Activated naive CD4-positive, alpha-beta T cell treated with Interleukin-2 at 50 U/mL for 16 hours (primary cell): ENCODE measurements at regions not wholly inside any gene's neighbourhood (a gene's known extent, or its start where the extent isn't known, plus 50 kb on each side); places are given as distances from the start of the nearest gene placed in this dataset.
"Not testable (repeated sequence)": the region's sequence is repeated elsewhere in the genome, so short reads cannot be mapped to it uniquely, and the experiment has no call there.

ENCODE experiments used
- DNase-seq: peaks from one replicate; pipeline ENCODE4 v3.0.0-alpha.2; 2020

- not testable (repeated sequence) for DNase-seq
Observed at GRCh38 chr4:160365383-160365782, 1262.5 kb downstream of the RAPGEF2 start.

- no peak for DNase-seq
Observed at GRCh38 chr4:160370046-160370445, 1267.2 kb downstream of the RAPGEF2 start.

GRCh38 chr4:160371446-160371845 lies 1268.6 kb downstream of the RAPGEF2 start:
- no peak for DNase-seq

GRCh38 chr4:160372390-160372789 lies 1269.5 kb downstream of the RAPGEF2 start:
- DNase-seq = no peak

GRCh38 chr4:160373911-160374310 lies 1271.0 kb downstream of the RAPGEF2 start:
- no peak for DNase-seq

GRCh38 chr4:160375772-160376452 lies 1273.0 kb downstream of the RAPGEF2 start:
- no peak for DNase-seq

GRCh38 chr4:160386846-160387245 lies 1284.0 kb downstream of the RAPGEF2 start:
- no peak for DNase-seq

- no peak for DNase-seq
Observed at GRCh38 chr4:160399826-160400225, 1296.9 kb downstream of the RAPGEF2 start.

- no peak for DNase-seq
Observed at GRCh38 chr4:160403081-160403480, 1300.2 kb downstream of the RAPGEF2 start.

- no peak for DNase-seq
Observed at GRCh38 chr4:160406263-160406825, 1303.5 kb downstream of the RAPGEF2 start.

- no peak for DNase-seq
Observed at GRCh38 chr4:160414496-160414895, 1311.6 kb downstream of the RAPGEF2 start.

- no peak for DNase-seq
Observed at GRCh38 chr4:160423879-160424451, 1321.1 kb downstream of the RAPGEF2 start.

GRCh38 chr4:160426233-160426632 lies 1323.4 kb downstream of the RAPGEF2 start:
- DNase-seq = no peak

GRCh38 chr4:160450876-160451275 lies 1348.0 kb downstream of the RAPGEF2 start:
- no peak for DNase-seq

GRCh38 chr4:160481696-160482690 lies 1379.1 kb downstream of the RAPGEF2 start:
- DNase-seq = not testable (repeated sequence)

- no peak for DNase-seq
Observed at GRCh38 chr4:160485071-160485687, 1382.3 kb downstream of the RAPGEF2 start.

- no peak for DNase-seq
Observed at GRCh38 chr4:160492181-160492580, 1389.3 kb downstream of the RAPGEF2 start.

- no peak for DNase-seq
Observed at GRCh38 chr4:160493206-160493605, 1390.3 kb downstream of the RAPGEF2 start.

- no peak for DNase-seq
Observed at GRCh38 chr4:160495356-160495755, 1392.5 kb downstream of the RAPGEF2 start.

- no peak for DNase-seq
Observed at GRCh38 chr4:160498211-160498610, 1395.3 kb downstream of the RAPGEF2 start.

GRCh38 chr4:160505724-160506123 lies 1402.8 kb downstream of the RAPGEF2 start:
- DNase-seq = no peak

- no peak for DNase-seq
Observed at GRCh38 chr4:160510928-160511327, 1408.0 kb downstream of the RAPGEF2 start.

- DNase-seq = no peak
Observed at GRCh38 chr4:160514126-160514525, 1411.2 kb downstream of the RAPGEF2 start.
